ENCODE measurements at regions not wholly inside any gene's neighbourhood (a gene's known extent, or its start where the extent isn't known, plus 50 kb on each side); places are given as distances from the start of the nearest gene placed in this dataset.
A peak's percentile ranks its signal among the peaks of the same experiment; 100 is the strongest.
"Not testable (repeated sequence)": the region's sequence is repeated elsewhere in the genome, so short reads cannot be mapped to it uniquely, and the experiment has no call there.

GRCh38 chr6:15816661-15817060, 153.8 kb upstream of the DTNBP1 start:
- no peak for TF ChIP-seq CTCF (conservative IDR thresholded peaks at IDR 0.05)
- no peak overlapping the region for H2BK120ac ChIP-seq (ENCODE audit: low read depth, low read length, poor library complexity, severe bottlenecking)
- H3K14ac ChIP-seq (ENCODE audit: insufficient read depth, low read length), result no peak overlapping the region
- H3T11ph ChIP-seq (ENCODE audit: low read length), result no peak overlapping the region
- no peak overlapping the region for H2BK20ac ChIP-seq (ENCODE audit: low read depth, low read length, poor library complexity, severe bottlenecking)
- Mint-ChIP-seq H3K4me3 (no peak overlapping the region), H3K27me3 (ENCODE audit: low read depth) (peaks cover 3% of the 10 kb centered on the region; the same call in 1 of the 2 replicates), H3K9me3 (no peaks in the 10 kb centered on the region; a peak in 1 of 5 replicates), H3K4me1 (peaks cover 0 to 15% of the 10 kb centered on the region in 2 experiments; a peak in 3 of 4 replicates), H3K27ac (peak overlapping the region in 1 of 3 experiments; percentile 71; a peak in 2 of 7 replicates), H3K36me3 (ENCODE audit: insufficient read depth in 1 of 3, low read depth in 3 of 3) (no peaks in the 10 kb centered on the region)
- H3K79me2 ChIP-seq (ENCODE audit: insufficient read depth, low read length), result no peaks in the 10 kb centered on the region
- H3K23ac ChIP-seq (ENCODE audit: insufficient read length, low read depth, low read length), result no peak overlapping the region
- H3K79me1 ChIP-seq (ENCODE audit: insufficient read depth, low read depth, low read length, poor library complexity, severe bottlenecking), result no peaks in the 10 kb centered on the region
- no peak for DNase-seq
- no peak overlapping the region for H2BK15ac ChIP-seq (ENCODE audit: low read depth, low read length)
- H2BK12ac ChIP-seq (ENCODE audit: insufficient read length, low read depth, low read length), result no peak overlapping the region
- H4K20me1 ChIP-seq (ENCODE audit: control insufficient read depth, insufficient read depth, insufficient read length), result no peaks in the 10 kb centered on the region
- H3K9ac ChIP-seq (ENCODE audit: extremely low read depth, insufficient read length, low read length), result no peak overlapping the region
- H3K27ac ChIP-seq (ENCODE audit: insufficient read length, low read depth, low read length), result no peak overlapping the region
- no peak overlapping the region for H2AFZ ChIP-seq (ENCODE audit: low read length)
- no peak overlapping the region for H4K5ac ChIP-seq (ENCODE audit: insufficient read length, low read depth, low read length)
- H2AK5ac ChIP-seq (ENCODE audit: insufficient read length, low read length), result no peak overlapping the region
- no peaks in the 10 kb centered on the region for H3K9me3 ChIP-seq (ENCODE audit: control insufficient read depth, low read depth, low read length)
- H3K18ac ChIP-seq (ENCODE audit: insufficient read length, low read depth, low read length), result no peak overlapping the region
- no peaks in the 10 kb centered on the region for H3K23me2 ChIP-seq (ENCODE audit: insufficient read length, low read depth, low read length, poor library complexity, severe bottlenecking)
- H3K4ac ChIP-seq (ENCODE audit: low read depth, low read length), result no peak overlapping the region
- no peaks in the 10 kb centered on the region for H3K27me3 ChIP-seq (ENCODE audit: insufficient read depth, low read length)
- no peaks in the 10 kb centered on the region for H3K4me1 ChIP-seq (ENCODE audit: insufficient read depth, low read length)
- H4K91ac ChIP-seq (ENCODE audit: insufficient read length, low read depth, low read length), result no peak overlapping the region
- H4K8ac ChIP-seq (replicated peaks; ENCODE audit: insufficient read length, low read depth, low read length), result no peak overlapping the region
- no peak overlapping the region for H2BK5ac ChIP-seq (ENCODE audit: insufficient read length, low read length)
- no peak overlapping the region for H3K56ac ChIP-seq (ENCODE audit: insufficient read length, low read depth, low read length)
- H3K4me2 ChIP-seq (ENCODE audit: insufficient read depth, insufficient read length, low read length), result no peak overlapping the region
- WGBS (ENCODE audit: extremely low coverage, insufficient read length, low lambda C conversion rate), result no CpG with 5 or more reads among the region's 2 CpGs

GRCh38 chr6:15813698-15814097, 150.9 kb upstream of the DTNBP1 start:
- DNase-seq; H3K14ac ChIP-seq (ENCODE audit: insufficient read depth, low read length); H2AK5ac ChIP-seq (ENCODE audit: insufficient read length, low read length); H3T11ph ChIP-seq (ENCODE audit: low read length); H3K4ac ChIP-seq (ENCODE audit: low read depth, low read length); H2BK120ac ChIP-seq (ENCODE audit: low read depth, low read length, poor library complexity, severe bottlenecking); H4K20me1 ChIP-seq (ENCODE audit: control insufficient read depth, insufficient read depth, insufficient read length); H2BK12ac ChIP-seq (ENCODE audit: insufficient read length, low read depth, low read length); H3K27ac ChIP-seq (ENCODE audit: insufficient read length, low read depth, low read length); H4K91ac ChIP-seq (ENCODE audit: insufficient read length, low read depth, low read length); H3K56ac ChIP-seq (ENCODE audit: insufficient read length, low read depth, low read length); H2BK5ac ChIP-seq (ENCODE audit: insufficient read length, low read length); H3K4me2 ChIP-seq (ENCODE audit: insufficient read depth, insufficient read length, low read length); H3K9me3 Mint-ChIP-seq; H3K23ac ChIP-seq (ENCODE audit: insufficient read length, low read depth, low read length); H4K5ac ChIP-seq (ENCODE audit: insufficient read length, low read depth, low read length); H2AFZ ChIP-seq (ENCODE audit: low read length); H3K18ac ChIP-seq (ENCODE audit: insufficient read length, low read depth, low read length); H2BK20ac ChIP-seq (ENCODE audit: low read depth, low read length, poor library complexity, severe bottlenecking); H4K8ac ChIP-seq (replicated peaks; ENCODE audit: insufficient read length, low read depth, low read length); H3K4me1 Mint-ChIP-seq; H3K9me3 ChIP-seq (ENCODE audit: control insufficient read depth, low read depth, low read length); H3K4me1 ChIP-seq (ENCODE audit: insufficient read depth, low read length); H3K79me1 ChIP-seq (ENCODE audit: insufficient read depth, low read depth, low read length, poor library complexity, severe bottlenecking); H3K4me3 Mint-ChIP-seq; H3K27me3 Mint-ChIP-seq (ENCODE audit: low read depth); H3K79me2 ChIP-seq (ENCODE audit: insufficient read depth, low read length); H3K27me3 ChIP-seq (ENCODE audit: insufficient read depth, low read length); H2BK15ac ChIP-seq (ENCODE audit: low read depth, low read length); H3K36me3 Mint-ChIP-seq (ENCODE audit: insufficient read depth in 1 of 3, low read depth in 3 of 3); H3K9ac ChIP-seq (ENCODE audit: extremely low read depth, insufficient read length, low read length); H3K23me2 ChIP-seq (ENCODE audit: insufficient read length, low read depth, low read length, poor library complexity, severe bottlenecking): not testable (repeated sequence)
- H3K27ac Mint-ChIP-seq, result peak overlapping the region in 1 of 3 experiments; percentile 24; a peak in 1 of 7 replicates
- WGBS (ENCODE audit: extremely low coverage, insufficient read length, low lambda C conversion rate), result no CpG with 5 or more reads among the region's 5 CpGs
